ENCODE measurements at regions not wholly inside any gene's neighbourhood (a gene's known extent, or its start where the extent isn't known, plus 50 kb on each side); places are given as distances from the start of the nearest gene placed in this dataset.
A peak's percentile ranks its signal among the peaks of the same experiment; 100 is the strongest.

DNA sequence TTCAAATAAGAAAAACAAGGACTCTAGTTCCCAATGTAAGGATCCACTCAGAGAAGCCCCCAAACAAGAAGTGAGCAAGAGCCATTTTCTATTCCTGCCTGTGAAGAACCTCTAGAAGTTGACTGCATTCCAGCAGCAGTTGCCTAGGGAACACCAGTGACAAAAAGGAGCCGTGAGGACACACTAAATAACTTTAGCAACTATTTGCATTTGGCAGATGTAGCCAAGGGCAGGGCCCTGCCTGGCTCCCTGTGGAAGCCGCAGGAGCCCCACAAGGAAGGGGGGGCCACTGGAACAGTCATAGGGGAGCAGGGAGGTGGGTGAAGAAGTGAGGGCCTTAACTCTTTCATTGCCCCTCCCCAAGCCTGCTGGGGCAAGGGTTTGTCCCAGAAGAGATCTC is 470.2 kb upstream of the PROK2 start:
- DNase-seq (ENCODE audit: low spot score): peak; percentile 27
- POLR2A ChIA-PET (ENCODE audit: low non-redundant PET): no interaction called here
- Histone ChIP-seq H3K4me3 (ENCODE audit: low read depth, low read length, poor library complexity, severe bottlenecking) (no peak overlapping the region), H3K27ac (ENCODE audit: low read depth, low read length, poor library complexity, severe bottlenecking) (no peak overlapping the region), H3K27me3 (replicated peaks; ENCODE audit: insufficient read depth, low read depth, low read length, poor library complexity) (no peaks in the 10 kb centered on the region), H3K9me3 (ENCODE audit: low read depth, low read length, poor library complexity, severe bottlenecking) (no peaks in the 10 kb centered on the region), H3K4me1 (ENCODE audit: insufficient read depth, low read length, poor library complexity, severe bottlenecking) (no peaks in the 10 kb centered on the region), H3K36me3 (ENCODE audit: insufficient read depth, low read length, poor library complexity, severe bottlenecking) (no peaks in the 10 kb centered on the region)
- no TSS peak for BruUV-seq (replicated peaks)
- intact Hi-C loops (cut with micrococcal nuclease; ENCODE audit: unreplicated experiment): no loop called here
- CTCF ChIA-PET: no interaction called here
- TF ChIP-seq, protein P1, sequence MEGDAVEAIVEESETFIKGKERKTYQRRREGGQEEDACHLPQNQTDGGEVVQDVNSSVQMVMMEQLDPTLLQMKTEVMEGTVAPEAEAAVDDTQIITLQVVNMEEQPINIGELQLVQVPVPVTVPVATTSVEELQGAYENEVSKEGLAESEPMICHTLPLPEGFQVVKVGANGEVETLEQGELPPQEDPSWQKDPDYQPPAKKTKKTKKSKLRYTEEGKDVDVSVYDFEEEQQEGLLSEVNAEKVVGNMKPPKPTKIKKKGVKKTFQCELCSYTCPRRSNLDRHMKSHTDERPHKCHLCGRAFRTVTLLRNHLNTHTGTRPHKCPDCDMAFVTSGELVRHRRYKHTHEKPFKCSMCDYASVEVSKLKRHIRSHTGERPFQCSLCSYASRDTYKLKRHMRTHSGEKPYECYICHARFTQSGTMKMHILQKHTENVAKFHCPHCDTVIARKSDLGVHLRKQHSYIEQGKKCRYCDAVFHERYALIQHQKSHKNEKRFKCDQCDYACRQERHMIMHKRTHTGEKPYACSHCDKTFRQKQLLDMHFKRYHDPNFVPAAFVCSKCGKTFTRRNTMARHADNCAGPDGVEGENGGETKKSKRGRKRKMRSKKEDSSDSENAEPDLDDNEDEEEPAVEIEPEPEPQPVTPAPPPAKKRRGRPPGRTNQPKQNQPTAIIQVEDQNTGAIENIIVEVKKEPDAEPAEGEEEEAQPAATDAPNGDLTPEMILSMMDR (conservative IDR thresholded peaks at IDR 0.05; ENCODE audit: low read depth, low read length): no peak
- no peak for TF ChIP-seq EZH2 (IDR thresholded peaks at IDR 0.05; ENCODE audit: borderline replicate concordance, low read depth, low read length, poor library complexity, severe bottlenecking)

DNA sequence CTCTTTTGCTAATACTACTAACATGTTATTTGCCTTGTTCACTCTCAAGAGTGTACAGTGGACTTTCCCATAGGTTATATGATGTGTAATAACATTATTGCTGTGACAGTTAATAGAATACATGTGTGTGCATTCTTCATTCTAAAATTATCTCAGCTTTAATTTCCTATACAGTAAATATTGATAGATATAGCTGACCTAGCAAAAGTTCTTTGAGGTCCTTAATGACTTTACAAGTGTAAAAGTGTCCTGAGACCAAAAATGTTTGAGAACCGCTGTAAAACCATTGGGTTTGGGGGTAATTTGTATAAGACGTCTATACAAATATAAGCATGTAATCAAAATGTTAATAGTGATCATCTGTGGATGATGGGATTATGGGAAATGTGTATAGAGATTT is 469.5 kb upstream of the PROK2 start:
- BruUV-seq (replicated peaks): no TSS peak
- Histone ChIP-seq H3K36me3 (ENCODE audit: insufficient read depth, low read length, poor library complexity, severe bottlenecking) (no peaks in the 10 kb centered on the region), H3K27me3 (replicated peaks; ENCODE audit: insufficient read depth, low read depth, low read length, poor library complexity) (no peaks in the 10 kb centered on the region), H3K9me3 (ENCODE audit: low read depth, low read length, poor library complexity, severe bottlenecking) (no peaks in the 10 kb centered on the region), H3K27ac (ENCODE audit: low read depth, low read length, poor library complexity, severe bottlenecking) (no peak overlapping the region), H3K4me3 (ENCODE audit: low read depth, low read length, poor library complexity, severe bottlenecking) (no peak overlapping the region), H3K4me1 (ENCODE audit: insufficient read depth, low read length, poor library complexity, severe bottlenecking) (no peaks in the 10 kb centered on the region)
- no peak for DNase-seq (ENCODE audit: low spot score)
- ChIA-PET CTCF (no interaction called here), POLR2A (ENCODE audit: low non-redundant PET) (no interaction called here)
- TF ChIP-seq, protein P1 (conservative IDR thresholded peaks at IDR 0.05; ENCODE audit: low read depth, low read length): no peak
- TF ChIP-seq EZH2 (IDR thresholded peaks at IDR 0.05; ENCODE audit: borderline replicate concordance, low read depth, low read length, poor library complexity, severe bottlenecking): no peak
- intact Hi-C loops (cut with micrococcal nuclease; ENCODE audit: unreplicated experiment): no loop called here

DNA sequence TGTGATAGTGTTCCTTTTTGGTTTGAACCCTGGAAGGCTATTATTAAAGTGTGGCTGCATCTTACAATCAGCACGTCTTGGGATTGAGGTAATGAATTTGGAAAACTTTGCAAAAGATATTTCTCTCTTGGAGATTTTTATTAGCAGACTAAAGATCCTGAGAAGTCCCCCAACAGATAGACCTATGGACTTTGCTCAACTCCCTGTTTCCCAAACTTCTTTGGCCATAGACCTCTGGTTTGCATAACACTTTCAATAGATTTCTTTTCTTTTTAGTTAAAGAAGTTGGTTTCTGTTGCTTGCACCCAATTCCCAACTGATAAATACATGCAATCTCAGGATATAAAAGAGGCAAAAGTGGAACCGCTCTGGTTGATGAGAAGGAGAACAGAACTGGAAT is 465.8 kb upstream of the PROK2 start:
- no TSS peak for BruUV-seq (replicated peaks)
- Histone ChIP-seq H3K9me3 (ENCODE audit: low read depth, low read length, poor library complexity, severe bottlenecking) (no peaks in the 10 kb centered on the region), H3K4me3 (ENCODE audit: low read depth, low read length, poor library complexity, severe bottlenecking) (no peak overlapping the region), H3K27me3 (replicated peaks; ENCODE audit: insufficient read depth, low read depth, low read length, poor library complexity) (no peaks in the 10 kb centered on the region), H3K4me1 (ENCODE audit: insufficient read depth, low read length, poor library complexity, severe bottlenecking) (no peaks in the 10 kb centered on the region), H3K27ac (ENCODE audit: low read depth, low read length, poor library complexity, severe bottlenecking) (no peak overlapping the region), H3K36me3 (ENCODE audit: insufficient read depth, low read length, poor library complexity, severe bottlenecking) (no peaks in the 10 kb centered on the region)
- TF ChIP-seq, protein P1 (conservative IDR thresholded peaks at IDR 0.05; ENCODE audit: low read depth, low read length): no peak
- no peak for TF ChIP-seq EZH2 (IDR thresholded peaks at IDR 0.05; ENCODE audit: borderline replicate concordance, low read depth, low read length, poor library complexity, severe bottlenecking)
- POLR2A ChIA-PET (ENCODE audit: low non-redundant PET): no interaction called here
- DNase-seq (ENCODE audit: low spot score): no peak
- intact Hi-C loops (cut with micrococcal nuclease; ENCODE audit: unreplicated experiment): no loop called here
- CTCF ChIA-PET: no interaction called here
